ENCODE measurements at regions not wholly inside any gene's neighbourhood (a gene's known extent, or its start where the extent isn't known, plus 50 kb on each side); places are given as distances from the start of the nearest gene placed in this dataset.

- no peak overlapping the region for H3K27ac ChIP-seq (replicated peaks)
- TF ChIP-seq GABPA (IDR thresholded peaks at IDR 0.05; ENCODE audit: low read depth), result no peak
- no peak for TF ChIP-seq POLR2AphosphoS5 (IDR thresholded peaks at IDR 0.05; ENCODE audit: low read depth)
- TF ChIP-seq SPI1 (IDR thresholded peaks at IDR 0.05; ENCODE audit: borderline replicate concordance, low read depth), result no peak
- no peak for TF ChIP-seq REST (IDR thresholded peaks at IDR 0.05; ENCODE audit: insufficient replicate concordance, low read depth)
- no peak for TF ChIP-seq CTCF (IDR thresholded peaks at IDR 0.05; ENCODE audit: insufficient read depth, low read length)
- H3K27me3 ChIP-seq (ENCODE audit: insufficient read depth, poor library complexity, severe bottlenecking), result peaks cover 5% of the 10 kb centered on the region
- H3K4me3 ChIP-seq (replicated peaks; ENCODE audit: insufficient read depth, low read length), result no peak overlapping the region
- DNase-seq (ENCODE audit: low read depth in 1 of 2, low spot score in 1 of 2), result no peak
Measured at GRCh38 chr15:93152360-93152759, 63.3 kb upstream of the RGMA start.

GRCh38 chr15:93150910-93151881 lies 62.2 kb upstream of the RGMA start:
- TF ChIP-seq GABPA (IDR thresholded peaks at IDR 0.05; ENCODE audit: low read depth), result no peak
- TF ChIP-seq CTCF (IDR thresholded peaks at IDR 0.05; ENCODE audit: insufficient read depth, low read length), result no peak
- no peak for TF ChIP-seq SPI1 (IDR thresholded peaks at IDR 0.05; ENCODE audit: borderline replicate concordance, low read depth)
- no peak for TF ChIP-seq POLR2AphosphoS5 (IDR thresholded peaks at IDR 0.05; ENCODE audit: low read depth)
- no peak for TF ChIP-seq REST (IDR thresholded peaks at IDR 0.05; ENCODE audit: insufficient replicate concordance, low read depth)
- Histone ChIP-seq H3K27me3 (ENCODE audit: insufficient read depth, poor library complexity, severe bottlenecking) (peaks cover 5% of the 10 kb centered on the region), H3K27ac (replicated peaks) (no peak overlapping the region), H3K4me3 (replicated peaks; ENCODE audit: insufficient read depth, low read length) (no peak overlapping the region)
- DNase-seq (ENCODE audit: low read depth in 1 of 2, low spot score in 1 of 2), result no peak

- Histone ChIP-seq H3K27ac (replicated peaks) (no peak overlapping the region), H3K27me3 (ENCODE audit: insufficient read depth, poor library complexity, severe bottlenecking) (peaks cover 2% of the 10 kb centered on the region), H3K4me3 (replicated peaks; ENCODE audit: insufficient read depth, low read length) (no peak overlapping the region)
- no peak for DNase-seq (ENCODE audit: low read depth in 1 of 2, low spot score in 1 of 2)
- no peak for TF ChIP-seq GABPA (IDR thresholded peaks at IDR 0.05; ENCODE audit: low read depth)
- no peak for TF ChIP-seq POLR2AphosphoS5 (IDR thresholded peaks at IDR 0.05; ENCODE audit: low read depth)
- no peak for TF ChIP-seq CTCF (IDR thresholded peaks at IDR 0.05; ENCODE audit: insufficient read depth, low read length)
- no peak for TF ChIP-seq SPI1 (IDR thresholded peaks at IDR 0.05; ENCODE audit: borderline replicate concordance, low read depth)
- no peak for TF ChIP-seq REST (IDR thresholded peaks at IDR 0.05; ENCODE audit: insufficient replicate concordance, low read depth)
Measured at GRCh38 chr15:93146601-93147000, 57.6 kb upstream of the RGMA start.

All from HL-60 (cell line).